HCT116 (cell line): ENCODE measurements at regions not wholly inside any gene's neighbourhood (a gene's known extent, or its start where the extent isn't known, plus 50 kb on each side); places are given as distances from the start of the nearest gene placed in this dataset.

ENCODE experiments used
- ATAC-seq: fragments of 200-7000 bp; cut with Tn5 transposase; 2 replicates; pipeline ENCODE4 v1.9.1; 2020; ENCODE audit warnings: mild to moderate bottlenecking, moderate library complexity
- BruUV-seq: library from RNA; stranded (reverse); fragments of 400-500 nt; replicated peaks from 2 replicates; lab custom pipeline; 2021; lab: Mats Ljungman, UMichigan
- CTCF ChIA-PET: fragments of 300-600 bp; sonication (Branson Sonifier 250); formaldehyde crosslinking; loops from one replicate; lab custom pipeline; 2021; ENCODE audit warnings: antibody characterized with exemption; lab: Charles Lee
- POLR2A ChIA-PET: fragments of 300-600, 350-600 bp; sonication (Branson Sonifier 250); formaldehyde crosslinking; loops from one replicate; lab custom pipeline; 2021; ENCODE audit warnings: antibody characterized with exemption; lab: Charles Lee
- RAD21 ChIA-PET, 2 experiments: fragments of 300-600 bp; sonication (Branson Sonifier 250); formaldehyde crosslinking; loops; one replicate each; lab custom pipeline; 2023; ENCODE audit warnings: low total read pairs in 2 of 2; ENCODE audit not compliant: uncharacterized antibody in 2 of 2, unreplicated experiment in 2 of 2, low non-redundant PET in 1 of 2; lab: Charles Lee
- DNase-seq: peaks from one replicate; pipeline ENCODE4 v3.0.0-alpha.2; 2010; ENCODE audit warnings: low read depth, low spot score
- H2AFZ ChIP-seq: fragments of 200-600 bp; shearing (Covaris generic), sonication (generic); 2 replicates; pipeline ENCODE4 v1.6.1; 2017; ENCODE audit warnings: low read depth, mixed run types, mixed read lengths, antibody characterized with exemption, low read length; ENCODE audit not compliant: poor library complexity, severe bottlenecking
- H3K27ac ChIP-seq: 2 replicates; pipeline ENCODE4 v1.5.1; 2012; ENCODE audit warnings: low read depth, low read length
- H3K27me3 ChIP-seq: fragments of 200-600 bp; sonication (generic); 2 replicates; pipeline ENCODE4 v1.6.1; 2016; ENCODE audit warnings: mixed run types, low read length, mixed read lengths; ENCODE audit not compliant: insufficient read depth
- H3K36me3 ChIP-seq, 2 experiments: fragments of 200-500 bp in 1 of 2; fragments of 200-600 bp in 1 of 2; sonication (Bioruptor generic) in 1 of 2; sonication (generic) in 1 of 2; 2 replicates each; pipeline versions ENCODE4 v1.5.1 to v1.6.1; 2014 to 2016; ENCODE audit warnings: low read length in 2 of 2, inconsistent platforms in 1 of 2, mixed read lengths in 1 of 2, mixed run types in 1 of 2; ENCODE audit not compliant: insufficient read depth in 2 of 2, control insufficient read depth in 1 of 2
- H3K4me1 ChIP-seq, 2 experiments: fragments of 200-600 bp in 1 of 2; sonication (generic) in 1 of 2; 2 replicates each; pipeline versions ENCODE4 v1.5.1 to v1.6.1; 2012 to 2017; ENCODE audit warnings: low read length in 2 of 2, inconsistent platforms in 1 of 2, mild to moderate bottlenecking in 1 of 2, mixed read lengths in 1 of 2, mixed run types in 1 of 2, moderate library complexity in 1 of 2; ENCODE audit not compliant: insufficient read depth in 2 of 2, control insufficient read depth in 1 of 2
- H3K4me2 ChIP-seq: fragments of 200-600 bp; sonication (generic); 2 replicates; pipeline ENCODE4 v1.6.1; 2017; ENCODE audit warnings: mixed run types, low read length, mixed read lengths
- H3K4me3 ChIP-seq, 2 experiments: fragments of 200-600 bp in 1 of 2; sonication (generic) in 1 of 2; replicated peaks in 1 of 2; 2 replicates each; pipeline ENCODE4 v1.5.1; 2011 to 2016; ENCODE audit warnings: low read length in 2 of 2, control low read depth in 1 of 2, low read depth in 1 of 2, mild to moderate bottlenecking in 1 of 2, mixed read lengths in 1 of 2, mixed run types in 1 of 2
- H3K79me2 ChIP-seq: fragments of 200-600 bp; sonication (generic); 2 replicates; pipeline ENCODE4 v1.6.1; 2017; ENCODE audit warnings: mild to moderate bottlenecking, mixed run types, low read length, moderate library complexity, mixed read lengths; ENCODE audit not compliant: insufficient read depth
- H3K9ac ChIP-seq: fragments of 200-600 bp; sonication (generic); 2 replicates; pipeline ENCODE4 v1.6.1; 2016; ENCODE audit warnings: low read length, mixed read lengths
- H3K9me2 ChIP-seq: fragments of 200-600 bp; sonication (generic), shearing (Covaris generic); 2 replicates; pipeline ENCODE4 v1.6.1; 2017; ENCODE audit warnings: mixed run types, mild to moderate bottlenecking, moderate library complexity; ENCODE audit not compliant: insufficient read depth
- H3K9me3 ChIP-seq, 2 experiments: fragments of 200-500 bp in 1 of 2; fragments of 200-600 bp in 1 of 2; sonication (Bioruptor generic) in 1 of 2; sonication (generic) in 1 of 2; 2 replicates each; pipeline ENCODE4 v1.6.1; 2014 to 2017; ENCODE audit warnings: low read length in 2 of 2, mixed read lengths in 2 of 2, inconsistent platforms in 1 of 2, low read depth in 1 of 2, mild to moderate bottlenecking in 1 of 2, mixed run types in 1 of 2, moderate library complexity in 1 of 2; ENCODE audit not compliant: control insufficient read depth in 1 of 2, insufficient read depth in 1 of 2
- H4K20me1 ChIP-seq: fragments of 200-600 bp; sonication (generic), shearing (Covaris generic); 2 replicates; pipeline ENCODE4 v1.6.1; 2017; ENCODE audit warnings: mixed run types, mild to moderate bottlenecking, moderate library complexity; ENCODE audit not compliant: insufficient read depth
- ATF3 ChIP-seq: IDR thresholded peaks from 2 replicates; pipeline ENCODE4 v1.6.1; 2012
- CTCF ChIP-seq, 3 experiments: fragments of 200-600 bp in 1 of 3; sonication (generic) in 1 of 3; IDR thresholded peaks in 2 of 3; conservative IDR thresholded peaks in 1 of 3; 2 replicates each; pipeline ENCODE4 v1.5.1; 2012 to 2017; ENCODE audit warnings: low read depth in 2 of 3, low read length in 2 of 3, antibody characterized with exemption in 1 of 3, borderline replicate concordance in 1 of 3, control low read depth in 1 of 3, mild to moderate bottlenecking in 1 of 3, mixed read lengths in 1 of 3, mixed run types in 1 of 3, moderate library complexity in 1 of 3; ENCODE audit not compliant: insufficient read depth in 1 of 3
- EGR1 ChIP-seq: IDR thresholded peaks from 2 replicates; pipeline ENCODE4 v1.6.1; 2012; ENCODE audit warnings: low read depth
- ELF1 ChIP-seq: IDR thresholded peaks from 2 replicates; pipeline ENCODE4 v1.6.1; 2012; ENCODE audit warnings: low read depth, borderline replicate concordance
- FOSL1 ChIP-seq: IDR thresholded peaks from 2 replicates; pipeline ENCODE4 v1.6.1; 2012; ENCODE audit warnings: low read depth
- JUND ChIP-seq: IDR thresholded peaks from 2 replicates; pipeline ENCODE4 v1.6.1; 2012
- POLR2A ChIP-seq: IDR thresholded peaks from 2 replicates; pipeline ENCODE4 v1.7.0; 2011; ENCODE audit warnings: borderline replicate concordance; ENCODE audit not compliant: insufficient read depth, insufficient read length; ENCODE audit errors: extremely low read depth
- POLR2AphosphoS5 ChIP-seq: IDR thresholded peaks from 2 replicates; pipeline ENCODE4 v1.6.1; 2011; ENCODE audit warnings: mild to moderate bottlenecking, low read depth, low read length, moderate library complexity
- REST ChIP-seq: IDR thresholded peaks from 2 replicates; pipeline ENCODE4 v1.6.1; 2012; ENCODE audit warnings: low read depth
- SP1 ChIP-seq: IDR thresholded peaks from 2 replicates; pipeline ENCODE4 v1.6.1; 2012; ENCODE audit warnings: low read depth
- SRF ChIP-seq: IDR thresholded peaks from 2 replicates; pipeline ENCODE4 v1.6.1; 2012; ENCODE audit warnings: low read depth
- TCF7L2 ChIP-seq: IDR thresholded peaks from 2 replicates; pipeline ENCODE4 v1.7.0; 2011; ENCODE audit warnings: borderline replicate concordance, inconsistent platforms; ENCODE audit not compliant: insufficient read depth, insufficient read length; ENCODE audit errors: extremely low read depth
- YY1 ChIP-seq: IDR thresholded peaks from 2 replicates; pipeline ENCODE4 v1.6.1; 2011; ENCODE audit warnings: low read length, low read depth, moderate library complexity, mild to moderate bottlenecking; ENCODE audit not compliant: insufficient replicate concordance; ENCODE audit errors: extremely low read depth
- ZBTB33 ChIP-seq: IDR thresholded peaks from 2 replicates; pipeline ENCODE4 v1.6.1; 2011; ENCODE audit warnings: mild to moderate bottlenecking, low read length, moderate library complexity; ENCODE audit not compliant: insufficient replicate concordance; ENCODE audit errors: extremely low read depth
- ZFX ChIP-seq: fragments of 450-650 bp; IDR thresholded peaks from 2 replicates; pipeline ENCODE4 v1.6.1; 2017
- intact Hi-C: fragments of 100-400 bp; cut with micrococcal nuclease; formaldehyde crosslinking; loops from 2 replicates; pipeline ENCODE4 v1.10.0; 2022

- no peak for TF ChIP-seq SP1
- no peak for TF ChIP-seq ELF1
- TF ChIP-seq CTCF (IDR thresholded peaks at IDR 0.05 in 2 of 3, conservative IDR thresholded peaks at IDR 0.05 in 1 of 3; ENCODE audit: borderline replicate concordance in 1 of 3, insufficient read depth in 1 of 3, low read depth in 2 of 3, low read length in 2 of 3), result no peak
- TF ChIP-seq ZBTB33, result no peak
- TF ChIP-seq FOSL1, result no peak
- no peak for TF ChIP-seq YY1
- no peak for TF ChIP-seq SRF
- no peak for TF ChIP-seq JUND
- TF ChIP-seq ATF3, result no peak
- TF ChIP-seq EGR1, result no peak
- no peak for TF ChIP-seq ZFX
- no peak for TF ChIP-seq REST
- TF ChIP-seq POLR2A, result no peak
- no peak for TF ChIP-seq TCF7L2
- no peak for TF ChIP-seq POLR2AphosphoS5
- TF ChIP-seq, all 23 proteins: peak for 0
- intact Hi-C loops, result no loop called here
Measured at GRCh38 chr5:31131381-31131891, 62.0 kb upstream of the CDH6 start.

More at GRCh38 chr5:31131381-31131891, 62.0 kb upstream of the CDH6 start:
- no peaks in the 10 kb centered on the region for H3K4me1 ChIP-seq
- H3K9ac ChIP-seq, result no peak overlapping the region
- no peaks in the 10 kb centered on the region for H3K27me3 ChIP-seq
- H3K27ac ChIP-seq, result no peak overlapping the region
- ChIA-PET CTCF (no interaction called here), RAD21 (no interaction called here), POLR2A (no interaction called here)
- H3K9me2 ChIP-seq, result no peaks in the 10 kb centered on the region
- H3K79me2 ChIP-seq, result no peaks in the 10 kb centered on the region
- H2AFZ ChIP-seq, result no peak overlapping the region
- DNase-seq (no peak), ATAC-seq (no peak)
- no TSS peak for BruUV-seq
- no peak overlapping the region for H3K4me2 ChIP-seq
- no peaks in the 10 kb centered on the region for H3K36me3 ChIP-seq
- H3K9me3 ChIP-seq, result peaks cover 0 to 21% of the 10 kb centered on the region in 2 experiments; a peak in 2 of 4 replicates
- no peaks in the 10 kb centered on the region for H4K20me1 ChIP-seq
- no peak overlapping the region for H3K4me3 ChIP-seq
